Stimulated activated naive CD8-positive, alpha-beta T cell treated with anti-CD3 and anti-CD28 coated beads, Interleukin-15, Interleukin-2, amounts not matched to agents 100 U/mL and 50 U/mL, for 24 hours (primary cell): ENCODE measurements at regions not wholly inside any gene's neighbourhood (a gene's known extent, or its start where the extent isn't known, plus 50 kb on each side); places are given as distances from the start of the nearest gene placed in this dataset.

Source experiments
- ATAC-seq: fragments of 150-1000 bp; cut with Tn5 transposase; one replicate; pipeline ENCODE4 v1.10.0; 2021
- DNase-seq: peaks from one replicate; pipeline ENCODE4 v3.0.0; 2021

GRCh38 chr5:74122979-74123590 is 497.1 kb downstream of the ARHGEF28 start:
- DNase-seq (no peak), ATAC-seq (no peak)

GRCh38 chr5:74122175-74122574 is 496.2 kb downstream of the ARHGEF28 start:
- DNase-seq, result no peak
- no peak for ATAC-seq

- ATAC-seq (no peak), DNase-seq (no peak)
These were observed 494.6 kb downstream of the ARHGEF28 start for GRCh38 chr5:74120585-74120984.

DNA sequence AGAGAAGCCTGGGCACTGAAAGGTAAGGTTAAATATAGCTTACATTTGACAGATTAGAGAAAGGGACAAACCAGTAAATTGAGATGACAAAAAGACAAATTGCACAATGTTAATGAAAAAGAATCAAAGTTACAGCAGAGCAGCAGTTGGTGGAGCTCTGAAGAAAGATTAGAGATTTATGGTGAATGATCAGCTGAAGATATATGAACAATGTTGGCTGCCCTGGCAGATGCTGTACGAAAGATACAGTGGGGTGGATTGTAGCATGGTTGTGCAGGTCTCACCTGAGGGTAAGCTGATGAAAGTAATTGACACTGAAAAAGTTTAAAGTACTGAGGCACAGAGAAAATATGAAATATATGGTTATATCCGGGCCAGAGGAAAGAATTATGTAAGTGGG is 492.1 kb downstream of the ARHGEF28 start:
- ATAC-seq (no peak), DNase-seq (no peak)

DNA sequence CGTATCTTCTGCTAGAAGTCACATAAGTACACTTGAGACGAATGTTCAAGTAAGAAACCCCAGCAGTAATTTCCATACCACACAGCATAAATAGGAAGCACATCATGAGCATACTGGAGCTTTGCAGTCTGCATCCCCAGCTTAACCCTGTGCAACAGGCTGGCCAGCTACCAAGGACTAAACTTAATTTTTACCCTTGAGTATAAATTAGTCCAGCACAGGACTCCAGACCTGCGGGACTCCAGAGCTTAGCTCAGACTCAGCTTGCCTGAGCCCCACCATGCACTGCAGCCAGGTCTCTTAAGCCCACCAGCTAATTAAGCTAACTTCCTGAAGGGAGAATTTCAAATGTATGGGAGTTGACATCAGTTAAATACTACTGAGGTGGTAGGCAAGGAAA is 491.0 kb downstream of the ARHGEF28 start:
- ATAC-seq (no peak), DNase-seq (no peak)

GRCh38 chr5:74116266-74116665 is 490.3 kb downstream of the ARHGEF28 start:
- ATAC-seq (no peak), DNase-seq (no peak)

DNA sequence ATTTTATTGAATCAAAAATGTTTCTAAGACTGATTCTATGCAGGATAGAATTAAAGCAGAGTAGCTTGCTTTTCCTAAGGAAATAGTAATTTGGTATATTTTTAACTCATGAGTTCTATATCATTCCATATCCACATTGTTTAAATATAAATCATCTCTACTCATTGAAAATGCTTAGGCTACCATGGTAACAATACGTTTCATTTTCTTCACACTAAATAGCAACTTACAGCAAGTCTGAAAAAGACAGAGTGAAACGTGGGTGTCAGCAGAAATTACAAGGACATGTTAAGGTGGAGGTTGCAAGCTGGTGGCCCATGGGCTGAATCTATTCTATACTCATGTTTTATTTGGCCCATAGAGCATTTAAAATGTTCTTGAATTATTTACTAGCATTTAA is 487.9 kb downstream of the ARHGEF28 start:
- no peak for ATAC-seq
- DNase-seq, result no peak

GRCh38 chr5:74113196-74113540 is 487.2 kb downstream of the ARHGEF28 start:
- DNase-seq, result no peak
- ATAC-seq, result no peak

- DNase-seq, result no peak
- no peak for ATAC-seq
These were observed 486.6 kb downstream of the ARHGEF28 start for GRCh38 chr5:74112372-74113195.

DNA sequence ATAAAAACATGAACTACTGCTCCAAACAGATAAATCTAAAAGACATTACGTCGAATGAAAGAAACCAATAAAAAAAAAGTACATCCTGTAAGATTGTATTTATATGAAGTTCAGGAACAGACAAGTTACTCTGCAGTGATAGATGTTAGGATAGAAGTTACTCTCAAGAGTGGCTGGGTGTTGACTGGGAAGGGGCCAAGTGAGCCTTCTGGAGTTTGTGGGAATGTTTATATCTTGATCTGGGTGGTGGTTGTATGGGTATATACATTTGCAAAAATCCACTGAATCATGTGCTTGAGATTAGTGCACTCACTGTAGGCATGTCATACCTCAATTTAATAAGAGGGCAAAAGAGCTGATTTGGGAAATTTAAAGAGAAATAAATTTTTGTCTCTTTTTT is 485.8 kb downstream of the ARHGEF28 start:
- DNase-seq (no peak), ATAC-seq (no peak)

DNA sequence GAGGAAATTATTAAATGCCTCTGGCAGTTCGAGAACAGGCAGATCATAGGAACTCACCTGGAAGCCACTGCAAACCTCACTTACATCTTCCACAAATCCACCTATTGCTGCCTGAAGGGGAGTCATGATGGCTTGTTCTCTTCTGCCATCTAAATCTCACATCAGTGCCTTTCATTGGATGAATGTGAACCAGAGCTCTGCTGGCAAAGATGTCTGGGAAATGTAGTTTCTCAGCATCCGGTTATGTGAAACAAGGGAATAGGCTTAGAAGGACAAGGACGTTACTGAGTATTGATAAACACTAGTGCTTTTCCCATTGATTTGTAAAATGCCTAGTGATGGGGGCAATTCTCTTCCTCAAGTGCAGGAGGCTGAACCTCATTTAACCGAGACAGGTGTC is 483.3 kb downstream of the ARHGEF28 start:
- ATAC-seq (no peak), DNase-seq (no peak)

DNA sequence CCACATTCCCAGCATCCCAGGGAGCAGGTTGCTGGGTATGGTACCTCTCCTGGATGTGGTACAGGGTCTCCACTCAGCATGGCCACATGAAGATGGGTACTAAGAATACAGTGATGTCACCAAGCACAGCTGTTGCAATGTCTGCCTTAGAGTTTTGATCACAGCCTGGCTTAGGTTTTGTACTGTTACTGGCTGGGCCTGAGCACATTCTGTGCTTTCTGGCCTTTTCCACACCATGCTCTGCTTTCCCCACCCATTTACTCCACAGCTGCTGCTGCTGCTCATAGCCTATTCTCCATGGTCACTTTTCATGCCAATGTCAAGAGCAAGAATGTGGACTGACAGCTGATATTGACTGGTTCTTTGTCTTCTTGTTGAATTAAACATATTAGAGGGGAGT is 481.9 kb downstream of the ARHGEF28 start:
- no peak for DNase-seq
- ATAC-seq, result no peak

GRCh38 chr5:74105126-74105780 is 479.3 kb downstream of the ARHGEF28 start:
- no peak for DNase-seq
- ATAC-seq, result no peak

GRCh38 chr5:74103131-74104023 is 477.4 kb downstream of the ARHGEF28 start:
- no peak for ATAC-seq
- DNase-seq, result no peak

- DNase-seq, result no peak
- no peak for ATAC-seq
These were observed 474.3 kb downstream of the ARHGEF28 start for GRCh38 chr5:74100268-74100665.

DNA sequence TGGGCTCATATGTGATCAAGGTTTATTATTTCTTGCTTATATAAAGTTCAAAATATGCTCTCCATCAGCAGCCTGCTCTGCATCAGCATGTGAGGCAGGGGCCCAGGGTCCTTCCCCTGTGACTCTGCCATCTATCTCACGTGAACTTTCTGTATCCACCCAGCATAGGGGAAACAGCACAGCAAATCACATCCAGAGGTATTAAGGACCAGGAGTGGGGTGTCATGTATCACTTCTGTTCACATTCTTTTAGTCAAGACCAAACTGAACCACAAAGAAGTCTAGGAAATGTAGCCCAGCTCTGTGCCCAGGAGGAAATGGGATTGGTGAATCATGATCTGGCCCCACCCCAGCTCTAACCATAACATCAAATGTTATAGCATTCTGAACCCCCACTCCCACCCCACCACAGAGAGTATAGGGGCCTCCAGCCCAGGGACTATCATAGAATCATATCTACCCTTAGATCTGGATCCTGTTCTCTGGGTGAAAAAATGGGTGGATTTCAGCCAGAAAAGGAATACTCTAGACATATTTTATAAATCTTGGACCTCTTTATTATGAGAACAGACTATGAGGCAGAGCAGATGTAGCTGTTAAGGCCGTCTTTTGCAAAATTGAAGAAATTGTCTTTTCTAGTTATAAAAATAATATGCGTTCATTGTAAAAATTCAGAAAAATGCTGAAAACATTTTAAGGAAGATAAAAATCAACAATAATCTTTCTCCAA is 473.7 kb downstream of the ARHGEF28 start:
- DNase-seq, result no peak
- ATAC-seq, result no peak

GRCh38 chr5:74098941-74099340 is 472.9 kb downstream of the ARHGEF28 start:
- DNase-seq (no peak), ATAC-seq (no peak)

- DNase-seq (no peak), ATAC-seq (no peak)
These were observed 472.5 kb downstream of the ARHGEF28 start for GRCh38 chr5:74098456-74098855.

- DNase-seq, result no peak
- no peak for ATAC-seq
These were observed 470.3 kb downstream of the ARHGEF28 start for GRCh38 chr5:74096325-74096724.

GRCh38 chr5:74095871-74096270 is 469.9 kb downstream of the ARHGEF28 start:
- no peak for ATAC-seq
- no peak for DNase-seq

- no peak for ATAC-seq
- DNase-seq, result no peak
These were observed 468.7 kb downstream of the ARHGEF28 start for GRCh38 chr5:74094782-74095108.
